GM12878 (cell line): ENCODE measurements at regions not wholly inside any gene's neighbourhood (a gene's known extent, or its start where the extent isn't known, plus 50 kb on each side); places are given as distances from the start of the nearest gene placed in this dataset.

ENCODE experiments used
- ATAC-seq: fragments of 200-7000 bp; cut with Tn5 transposase; 3 replicates; pipeline ENCODE4 v1.9.1; 2020; ENCODE audit warnings: mild to moderate bottlenecking, moderate library complexity
- BruUV-seq: library from RNA; stranded (reverse); fragments of 400-500 nt; replicated peaks from 2 replicates; lab custom pipeline; 2021; lab: Mats Ljungman, UMichigan
- CTCF ChIA-PET: fragments of 300-600 bp; sonication (Branson Sonifier 250); formaldehyde crosslinking; extraction: SDS; loops from one replicate; lab custom pipeline; 2021; ENCODE audit warnings: inconsistent platforms; lab: Yijun Ruan, JAX
- POLR2A ChIA-PET: fragments of 350-600 bp; formaldehyde crosslinking; extraction: SDS; loops from one replicate; lab custom pipeline; 2021; ENCODE audit warnings: inconsistent platforms; lab: Charles Lee
- RAD21 ChIA-PET: fragments of 300-600 bp; sonication (Branson Sonifier 250); formaldehyde crosslinking; loops from one replicate; lab custom pipeline; 2023; ENCODE audit warnings: antibody characterized with exemption; ENCODE audit not compliant: unreplicated experiment; lab: Charles Lee
- SMC1A ChIA-PET: fragments of 300-600 bp; sonication (Branson Sonifier 250); formaldehyde crosslinking; loops from one replicate; lab custom pipeline; 2023; ENCODE audit not compliant: unreplicated experiment, uncharacterized antibody; lab: Charles Lee
- DNase-seq: peaks from one replicate; pipeline ENCODE4 v3.0.0-alpha.2; 2011; ENCODE audit warnings: low read depth, low spot score
- FAIRE-seq: peaks from 3 replicates; lab custom pipeline; 2011; peaks lifted over from hg19 to GRCh38; lab: Jason Lieb, UNC
- H2AFZ ChIP-seq: 2 replicates; pipeline ENCODE4 v1.6.0; 2011; ENCODE audit warnings: low read depth, low read length, control low read depth; ENCODE audit not compliant: control insufficient read depth
- H3K27ac ChIP-seq: 2 replicates; pipeline ENCODE4 v1.5.1; 2011; ENCODE audit warnings: control low read depth; ENCODE audit not compliant: control insufficient read depth, insufficient read depth
- H3K27me3 ChIP-seq, 2 experiments: replicated peaks in 1 of 2; 2 replicates each; pipeline versions ENCODE4 v1.6.0 to v1.6.1; 2011; ENCODE audit warnings: low read length in 1 of 2; ENCODE audit not compliant: control insufficient read depth in 2 of 2, insufficient read depth in 2 of 2
- H3K36me3 ChIP-seq, 2 experiments: 2 replicates each; pipeline ENCODE4 v1.5.1; 2011; ENCODE audit warnings: low read length in 1 of 2; ENCODE audit not compliant: control insufficient read depth in 2 of 2, insufficient read depth in 2 of 2
- H3K4me1 ChIP-seq: 2 replicates; pipeline ENCODE4 v1.6.1; 2011; ENCODE audit warnings: mild to moderate bottlenecking, low read length, moderate library complexity, mixed read lengths; ENCODE audit not compliant: control insufficient read depth, insufficient read depth
- H3K4me2 ChIP-seq: 2 replicates; pipeline ENCODE4 v1.6.0; 2011; ENCODE audit warnings: control low read depth; ENCODE audit not compliant: control insufficient read depth, insufficient read depth
- H3K4me3 ChIP-seq: fragments of 200-600 bp; sonication (generic); 2 replicates; pipeline ENCODE4 v1.5.1; 2016
- H3K79me2 ChIP-seq: 2 replicates; pipeline ENCODE4 v1.6.0; 2011; ENCODE audit warnings: low read length; ENCODE audit not compliant: control insufficient read depth, insufficient read depth
- H3K9ac ChIP-seq: 2 replicates; pipeline ENCODE4 v1.8.0; 2011; ENCODE audit warnings: low read length, control low read depth, mixed read lengths; ENCODE audit not compliant: control insufficient read depth, insufficient read depth
- H3K9me3 ChIP-seq: replicated peaks from 3 replicates; pipeline ENCODE4 v1.5.1; 2011; ENCODE audit warnings: mild to moderate bottlenecking, low read length; ENCODE audit not compliant: control insufficient read depth, insufficient read depth
- H4K20me1 ChIP-seq: 2 replicates; pipeline ENCODE4 v1.6.0; 2011; ENCODE audit not compliant: control insufficient read depth, insufficient read depth
- CHD1 ChIP-seq: IDR thresholded peaks from 2 replicates; pipeline ENCODE4 v1.6.1; 2012; ENCODE audit warnings: low read depth, low read length, improper control_type of control experiment
- CREM ChIP-seq: IDR thresholded peaks from 2 replicates; pipeline ENCODE4 v1.6.1; 2014; ENCODE audit warnings: antibody characterized with exemption, low read depth
- ELK1 ChIP-seq: IDR thresholded peaks from 2 replicates; pipeline ENCODE4 v1.6.1; 2012; ENCODE audit warnings: low read depth, low read length, improper control_type of control experiment
- KLF5 ChIP-seq: fragments of 450-650 bp; IDR thresholded peaks from 2 replicates; pipeline ENCODE4 v1.6.1; 2014; ENCODE audit warnings: mild to moderate bottlenecking; ENCODE audit not compliant: partially characterized antibody
- MYB ChIP-seq: fragments of 150-350 bp; IDR thresholded peaks from 2 replicates; pipeline ENCODE4 v1.6.1; 2014; ENCODE audit warnings: mild to moderate bottlenecking, low read depth, low read length, borderline replicate concordance
- POLR2AphosphoS2 ChIP-seq: IDR thresholded peaks from 2 replicates; pipeline ENCODE4 v1.6.1; 2011; ENCODE audit warnings: low read depth, mild to moderate bottlenecking, low read length, improper control_type of control experiment, moderate library complexity
- POU2F2 ChIP-seq: IDR thresholded peaks from 3 replicates; pipeline ENCODE4 v1.6.1; 2011; ENCODE audit warnings: low read depth, mild to moderate bottlenecking, low read length, borderline replicate concordance
- RB1 ChIP-seq: fragments of 450-650 bp; formaldehyde crosslinking; IDR thresholded peaks from 2 replicates; pipeline ENCODE4 v1.6.1; 2017; ENCODE audit warnings: mild to moderate bottlenecking, borderline replicate concordance
- RCOR1 ChIP-seq: conservative IDR thresholded peaks from 2 replicates; pipeline ENCODE4 v1.6.1; 2012; ENCODE audit warnings: low read depth, low read length, improper control_type of control experiment
- SIX5 ChIP-seq: IDR thresholded peaks from 2 replicates; pipeline ENCODE4 v1.6.1; 2011; ENCODE audit warnings: mild to moderate bottlenecking, low read depth, low read length, moderate library complexity; ENCODE audit not compliant: severe bottlenecking
- SPI1 ChIP-seq: IDR thresholded peaks from 2 replicates; pipeline ENCODE4 v1.6.1; 2011; ENCODE audit warnings: low read depth, mild to moderate bottlenecking, low read length, moderate library complexity, borderline replicate concordance; ENCODE audit not compliant: insufficient read depth
- SUPT20H ChIP-seq: IDR thresholded peaks from 2 replicates; pipeline ENCODE4 v1.6.1; 2011; ENCODE audit warnings: low read depth, mild to moderate bottlenecking, low read length, moderate library complexity, borderline replicate concordance; ENCODE audit not compliant: control insufficient read depth
- USF1 ChIP-seq: IDR thresholded peaks from 2 replicates; pipeline ENCODE4 v1.6.1; 2011; ENCODE audit warnings: borderline replicate concordance, low read depth, mild to moderate bottlenecking, moderate library complexity, mixed read lengths, low read length; ENCODE audit not compliant: insufficient read depth; ENCODE audit errors: extremely low read length
- USF2 ChIP-seq: IDR thresholded peaks from 2 replicates; pipeline ENCODE4 v1.6.1; 2011; ENCODE audit warnings: low read depth, low read length, improper control_type of control experiment, borderline replicate concordance
- ZNF274 ChIP-seq: IDR thresholded peaks from one replicate; pipeline ENCODE4 v1.8.0; 2011; ENCODE audit not compliant: insufficient read length, insufficient read depth
- WGBS: methylation state at CpG from one replicate; pipeline ENCODE4 v1.1.6; 2016; ENCODE audit warnings: low lambda C conversion rate; ENCODE audit not compliant: insufficient replicate concordance, insufficient coverage; ENCODE audit errors: missing lambda C conversion rate; 5-methylcytosine and 5-hydroxymethylcytosine counted together
- in situ Hi-C: fragments of 300-500 bp; cut with MboI; formaldehyde crosslinking; loops from 9 replicates; pipeline ENCODE4 v1.14.3; 2018; ENCODE audit warnings: mixed read lengths
- intact Hi-C: fragments of 100-400 bp; cut with micrococcal nuclease; formaldehyde crosslinking; loops from one replicate; pipeline ENCODE4 v1.14.2; 2022; ENCODE audit not compliant: unreplicated experiment

- Histone ChIP-seq H4K20me1 (no peaks in the 10 kb centered on the region), H3K27ac (no peak overlapping the region), H3K4me1 (no peaks in the 10 kb centered on the region), H3K9me3 (no peaks in the 10 kb centered on the region; the same call in 2 of the 3 replicates), H2AFZ (no peak overlapping the region), H3K27me3 (no peaks in the 10 kb centered on the region; a peak in 1 of 4 replicates), H3K9ac (no peak overlapping the region), H3K79me2 (no peaks in the 10 kb centered on the region), H3K4me2 (no peak overlapping the region), H3K4me3 (no peak overlapping the region), H3K36me3 (no peaks in the 10 kb centered on the region)
- ChIA-PET RAD21 (no interaction called here), POLR2A (no interaction called here), SMC1A (no interaction called here), CTCF (no interaction called here)
- in situ Hi-C loops: no loop called here
- intact Hi-C loops: no loop called here
- 0% methylated on average over 2 of the region's 2 CpGs for WGBS
- no peak for ATAC-seq
- TF ChIP-seq SPI1 (no peak), RB1 (no peak), KLF5 (no peak)
- no TSS peak for BruUV-seq
- no peak for FAIRE-seq
- no peak for DNase-seq
Observed at GRCh38 chr10:113484487-113484886, 68.4 kb upstream of the HABP2 start.

- H4K20me1 ChIP-seq: no peaks in the 10 kb centered on the region
- TF ChIP-seq ZNF274 (no peak), RCOR1 (no peak), ELK1 (no peak), USF1 (no peak), POU2F2 (no peak), SUPT20H (no peak), POLR2AphosphoS2 (no peak), SIX5 (no peak), MYB (no peak), CHD1 (no peak), CREM (no peak), USF2 (no peak)
- ChIA-PET CTCF (no interaction called here), SMC1A (no interaction called here), POLR2A (no interaction called here), RAD21 (no interaction called here)
- no TSS peak for BruUV-seq
- in situ Hi-C loops: no loop called here
- H3K4me3 ChIP-seq: no peak overlapping the region
- H3K27me3 ChIP-seq: no peaks in the 10 kb centered on the region; a peak in 1 of 4 replicates
- H3K9me3 ChIP-seq: no peaks in the 10 kb centered on the region
- no peaks in the 10 kb centered on the region for H3K79me2 ChIP-seq
- H3K4me2 ChIP-seq: no peak overlapping the region
- no peaks in the 10 kb centered on the region for H3K36me3 ChIP-seq
- FAIRE-seq (no peak), DNase-seq (no peak), ATAC-seq (no peak)
- intact Hi-C loops: no loop called here
- no peaks in the 10 kb centered on the region for H3K4me1 ChIP-seq
- H3K9ac ChIP-seq: no peak overlapping the region
- WGBS: 0% methylated on average over 1 of the region's 1 CpG
- H3K27ac ChIP-seq: no peak overlapping the region
- H2AFZ ChIP-seq: no peak overlapping the region
Observed at GRCh38 chr10:113485736-113486135, 67.1 kb upstream of the HABP2 start.
